ENCODE measurements at regions not wholly inside any gene's neighbourhood (a gene's known extent, or its start where the extent isn't known, plus 50 kb on each side); places are given as distances from the start of the nearest gene placed in this dataset.

DNA sequence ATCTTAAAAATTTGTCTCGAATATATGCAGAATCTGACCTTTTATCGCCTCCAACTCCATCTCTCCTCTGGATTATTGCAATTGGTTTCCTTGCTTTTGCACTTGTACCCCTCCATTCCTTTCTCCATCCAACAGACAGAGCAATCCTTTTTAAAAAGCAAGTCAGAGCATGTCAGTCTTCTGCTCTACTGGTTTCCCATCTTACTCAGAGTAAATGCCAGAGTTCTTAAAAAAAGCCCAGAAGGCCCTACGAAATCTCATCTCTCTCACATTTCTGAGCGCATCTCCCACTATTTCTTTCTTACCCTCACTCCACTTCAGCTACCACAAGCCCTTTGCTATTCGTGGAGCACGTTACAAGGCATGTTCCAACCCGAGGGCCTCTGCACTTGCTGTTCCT, 236.9 kb upstream of the DDHD1 start (continued):
- TF ChIP-seq CHD7 (IDR thresholded peaks at IDR 0.05; ENCODE audit: insufficient replicate concordance, low read length) = no peak
- TF ChIP-seq GTF2F1 (IDR thresholded peaks at IDR 0.05; ENCODE audit: borderline replicate concordance, low read depth, low read length) = no peak
- TF ChIP-seq JUND (IDR thresholded peaks at IDR 0.05; ENCODE audit: low read length) = no peak
- TF ChIP-seq CTBP2 (IDR thresholded peaks at IDR 0.05; ENCODE audit: borderline replicate concordance, insufficient read depth, insufficient read length, low read length) = no peak
- TF ChIP-seq POU5F1 (IDR thresholded peaks at IDR 0.05; ENCODE audit: low read depth, low read length) = no peak
- no peak for TF ChIP-seq RFX5 (IDR thresholded peaks at IDR 0.05; ENCODE audit: borderline replicate concordance, low read depth, low read length)
- TF ChIP-seq YY1 (IDR thresholded peaks at IDR 0.05; ENCODE audit: low read depth, low read length) = no peak
- TF ChIP-seq CBX8 (IDR thresholded peaks at IDR 0.05; ENCODE audit: borderline replicate concordance, low read depth, low read length) = no peak
- TF ChIP-seq PHF8 (conservative IDR thresholded peaks at IDR 0.05; ENCODE audit: low read depth, low read length) = no peak

Data from H1 (cell line).